Upper lobe of left lung (tissue), 6 donors: ENCODE measurements at regions not wholly inside any gene's neighbourhood (a gene's known extent, or its start where the extent isn't known, plus 50 kb on each side); places are given as distances from the start of the nearest gene placed in this dataset.

Experiments used
- ATAC-seq, 2 donors: fragments of 200-7000 bp; cut with Tn5 transposase; one replicate each; pipeline ENCODE4 v1.9.1; 2022; ENCODE audit warnings: mild to moderate bottlenecking in 2 of 2, moderate library complexity in 2 of 2; ENCODE audit not compliant: low FRiP score in 2 of 2
- DNase-seq, 2 donors: peaks; one replicate each; pipeline ENCODE4 v3.0.0-alpha.2; 2019 to 2020
- H3K27ac ChIP-seq, 4 donors: fragments of 200-600 bp; sonication (generic); one replicate each; pipeline ENCODE4 v1.5.1; 2016 to 2019
- H3K27me3 ChIP-seq, 4 donors: fragments of 200-600 bp; sonication (generic); one replicate each; pipeline ENCODE4 v1.5.1; 2017 to 2019
- H3K36me3 ChIP-seq, 4 donors: fragments of 200-600 bp; sonication (generic); one replicate each; pipeline ENCODE4 v1.5.1; 2016 to 2019
- H3K4me1 ChIP-seq, 4 donors: fragments of 200-600 bp; sonication (generic); one replicate each; pipeline ENCODE4 v1.5.1; 2018 to 2019
- H3K4me3 ChIP-seq, 4 donors: fragments of 200-600 bp; sonication (generic); one replicate each; pipeline ENCODE4 v1.5.1; 2017 to 2019; ENCODE audit warnings: mild to moderate bottlenecking in 2 of 4, moderate library complexity in 1 of 4
- H3K9me3 ChIP-seq, 4 donors: fragments of 200-600 bp; sonication (generic); one replicate each; pipeline ENCODE4 v1.5.1; 2018 to 2019
- EP300 ChIP-seq, 4 donors: sonication (generic); formaldehyde crosslinking; IDR thresholded peaks; one replicate each; pipeline ENCODE4 v1.5.1; 2017; ENCODE audit warnings: antibody characterized with exemption in 4 of 4, control low read depth in 2 of 4
- POLR2A ChIP-seq, 4 donors: fragments of 450-650 bp; IDR thresholded peaks; one replicate each; pipeline ENCODE4 v1.5.1; 2016 to 2017; ENCODE audit warnings: antibody characterized with exemption in 4 of 4, mild to moderate bottlenecking in 2 of 4
- POLR2AphosphoS5 ChIP-seq, 2 donors: sonication (generic); formaldehyde crosslinking; IDR thresholded peaks; one replicate each; pipeline ENCODE4 v1.5.1; 2017; ENCODE audit warnings: antibody characterized with exemption in 2 of 2
- WGBS, 2 donors: methylation state at CpG; one replicate each; pipeline ENCODE4 v1.1.5; 2017 to 2018; 5-methylcytosine and 5-hydroxymethylcytosine counted together
- TF ChIP-seq, protein P1 (sequence below), 6 experiments: fragments of 450-650 bp in 4 of 6; fragments of 200-600 bp in 2 of 6; sonication (generic) in 2 of 6; IDR thresholded peaks; one replicate each; pipeline ENCODE4 v1.5.1; 2016 to 2019; ENCODE audit warnings: antibody characterized with exemption in 6 of 6
- donor health status: DM: no; HTN: no; CAD: no; lungs with moderate emphysema.
- donor health status: DM: no; HTN: yes; CAD: no; lungs with severe emphysema.

DNA sequence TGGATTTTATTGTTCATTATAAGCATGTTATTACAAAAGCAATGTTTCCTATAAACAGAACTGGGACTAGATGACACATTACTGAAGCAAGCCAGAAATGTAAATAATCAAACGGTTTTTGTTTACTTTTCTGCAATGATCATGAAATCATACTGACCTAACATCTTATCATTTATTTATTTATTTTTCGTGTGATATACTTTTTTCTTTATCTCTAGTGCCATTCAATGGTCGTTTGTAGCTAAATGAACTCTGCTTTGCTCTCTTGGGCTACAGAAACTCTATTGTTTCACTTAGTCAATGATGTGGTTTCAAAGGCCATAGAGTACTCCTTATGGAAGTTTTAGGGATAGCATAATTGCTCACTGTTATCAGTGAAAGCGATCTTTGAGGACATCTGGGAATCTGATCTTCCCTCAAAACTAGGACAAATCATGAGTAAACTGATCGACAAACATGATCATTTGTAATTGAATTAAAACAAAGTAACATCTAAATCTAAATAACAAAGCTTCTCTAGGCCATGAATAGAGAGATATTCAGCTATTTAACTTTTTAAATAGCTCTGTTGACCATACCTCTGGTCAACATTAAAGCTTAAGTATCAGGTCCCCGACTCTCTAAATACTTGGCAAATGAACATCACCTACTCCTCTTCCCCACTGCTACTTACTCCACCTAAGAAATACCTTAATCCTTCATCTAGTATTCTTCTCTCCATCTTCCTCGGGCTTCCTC lies 933.4 kb downstream of the TFAP2A start:
- no peak for TF ChIP-seq EP300 (IDR thresholded peaks at IDR 0.05)
- TF ChIP-seq POLR2A (IDR thresholded peaks at IDR 0.05) = no peak
- TF ChIP-seq, protein P1, sequence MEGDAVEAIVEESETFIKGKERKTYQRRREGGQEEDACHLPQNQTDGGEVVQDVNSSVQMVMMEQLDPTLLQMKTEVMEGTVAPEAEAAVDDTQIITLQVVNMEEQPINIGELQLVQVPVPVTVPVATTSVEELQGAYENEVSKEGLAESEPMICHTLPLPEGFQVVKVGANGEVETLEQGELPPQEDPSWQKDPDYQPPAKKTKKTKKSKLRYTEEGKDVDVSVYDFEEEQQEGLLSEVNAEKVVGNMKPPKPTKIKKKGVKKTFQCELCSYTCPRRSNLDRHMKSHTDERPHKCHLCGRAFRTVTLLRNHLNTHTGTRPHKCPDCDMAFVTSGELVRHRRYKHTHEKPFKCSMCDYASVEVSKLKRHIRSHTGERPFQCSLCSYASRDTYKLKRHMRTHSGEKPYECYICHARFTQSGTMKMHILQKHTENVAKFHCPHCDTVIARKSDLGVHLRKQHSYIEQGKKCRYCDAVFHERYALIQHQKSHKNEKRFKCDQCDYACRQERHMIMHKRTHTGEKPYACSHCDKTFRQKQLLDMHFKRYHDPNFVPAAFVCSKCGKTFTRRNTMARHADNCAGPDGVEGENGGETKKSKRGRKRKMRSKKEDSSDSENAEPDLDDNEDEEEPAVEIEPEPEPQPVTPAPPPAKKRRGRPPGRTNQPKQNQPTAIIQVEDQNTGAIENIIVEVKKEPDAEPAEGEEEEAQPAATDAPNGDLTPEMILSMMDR (IDR thresholded peaks at IDR 0.05) = no peak
- no peak for TF ChIP-seq POLR2AphosphoS5 (IDR thresholded peaks at IDR 0.05)
- Histone ChIP-seq H3K4me1 (no peaks in the 10 kb centered on the region), H3K4me3 (no peak overlapping the region), H3K27me3 (no peaks in the 10 kb centered on the region), H3K27ac (no peak overlapping the region), H3K36me3 (no peaks in the 10 kb centered on the region), H3K9me3 (no peaks in the 10 kb centered on the region)
- DNase-seq (no peak), ATAC-seq (no peak)
- WGBS, 2 donors = 47 to 49% methylated on average over 7 of the region's 7 CpGs

DNA sequence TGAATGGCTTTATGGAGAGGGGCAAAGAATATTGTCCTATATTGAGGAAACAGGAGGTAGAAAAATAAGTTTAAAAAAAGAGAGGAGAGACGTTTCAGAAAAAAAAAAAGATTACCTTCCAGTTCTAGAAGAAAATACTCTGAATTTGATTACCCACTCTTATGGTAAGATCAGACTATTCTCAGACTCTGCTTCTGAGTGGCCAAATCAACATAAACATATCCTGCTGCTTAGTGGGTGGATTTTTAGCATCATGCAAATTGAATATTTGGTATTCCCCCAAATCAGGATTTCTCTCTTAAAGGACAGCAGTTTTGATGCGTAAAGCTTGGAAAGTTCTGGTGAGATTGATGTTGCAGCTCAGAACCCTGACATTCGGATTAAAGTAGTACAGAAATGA lies 946.6 kb downstream of the TFAP2A start:
- Histone ChIP-seq H3K4me1 (no peaks in the 10 kb centered on the region), H3K4me3 (no peak overlapping the region), H3K36me3 (no peaks in the 10 kb centered on the region), H3K27me3 (no peaks in the 10 kb centered on the region), H3K9me3 (no peaks in the 10 kb centered on the region), H3K27ac (no peak overlapping the region)
- ATAC-seq (no peak), DNase-seq (no peak)
- TF ChIP-seq, protein P1 (IDR thresholded peaks at IDR 0.05) = no peak
- TF ChIP-seq POLR2AphosphoS5 (IDR thresholded peaks at IDR 0.05) (no peak), POLR2A (IDR thresholded peaks at IDR 0.05) (no peak), EP300 (IDR thresholded peaks at IDR 0.05) (no peak)
- WGBS, 2 donors = 76 to 85% methylated on average over 3 of the region's 3 CpGs

DNA sequence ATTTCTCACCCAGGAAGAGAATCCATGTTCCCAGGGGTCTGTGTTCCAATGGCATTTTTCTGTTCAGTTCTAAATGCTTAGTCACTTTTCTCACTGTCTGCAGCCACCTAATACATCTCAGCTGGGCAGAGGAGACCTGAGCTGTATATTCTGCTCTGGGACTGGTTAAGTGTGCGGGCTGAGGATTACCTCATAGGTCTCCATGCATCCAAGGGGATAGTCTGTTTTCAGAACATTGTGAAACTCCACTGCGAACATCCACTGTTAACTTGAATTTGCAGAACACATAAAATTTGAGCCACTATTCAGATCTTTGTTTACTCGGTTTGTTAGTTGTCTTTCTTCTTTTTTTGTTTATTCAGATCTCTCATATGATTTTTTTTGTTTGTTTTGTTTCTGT lies 947.1 kb downstream of the TFAP2A start:
- DNase-seq (no peak), ATAC-seq (no peak)
- 81 to 84% methylated on average over 3 of the region's 3 CpGs for WGBS, 2 donors
- H3K9me3 ChIP-seq = no peaks in the 10 kb centered on the region
- TF ChIP-seq POLR2A (IDR thresholded peaks at IDR 0.05) (no peak), POLR2AphosphoS5 (IDR thresholded peaks at IDR 0.05) (no peak), EP300 (IDR thresholded peaks at IDR 0.05) (no peak)
- TF ChIP-seq, protein P1 (IDR thresholded peaks at IDR 0.05) = no peak
- H3K27ac ChIP-seq = no peak overlapping the region
- H3K4me1 ChIP-seq = no peaks in the 10 kb centered on the region
- H3K4me3 ChIP-seq = no peak overlapping the region
- no peaks in the 10 kb centered on the region for H3K36me3 ChIP-seq
- no peaks in the 10 kb centered on the region for H3K27me3 ChIP-seq

- H3K27ac ChIP-seq = no peak overlapping the region
These were observed 950.3 kb downstream of the TFAP2A start for GRCh38 chr6:9464583-9464982.

More at GRCh38 chr6:9464583-9464982, 950.3 kb downstream of the TFAP2A start:
- TF ChIP-seq POLR2A (IDR thresholded peaks at IDR 0.05) = no peak
- no peak for TF ChIP-seq POLR2AphosphoS5 (IDR thresholded peaks at IDR 0.05)
- TF ChIP-seq, protein P1 (IDR thresholded peaks at IDR 0.05) = no peak
- no peak for TF ChIP-seq EP300 (IDR thresholded peaks at IDR 0.05)
- DNase-seq = no peak
- WGBS, 2 donors = 83% methylated on average over 2 of the region's 2 CpGs
- Histone ChIP-seq H3K4me3 (no peak overlapping the region), H3K4me1 (no peaks in the 10 kb centered on the region), H3K36me3 (no peaks in the 10 kb centered on the region), H3K9me3 (no peaks in the 10 kb centered on the region), H3K27me3 (no peaks in the 10 kb centered on the region)
- ATAC-seq = no peak
